Hepatocyte (in vitro differentiated cells): ENCODE measurements at regions not wholly inside any gene's neighbourhood (a gene's known extent, or its start where the extent isn't known, plus 50 kb on each side); places are given as distances from the start of the nearest gene placed in this dataset.
A peak's percentile ranks its signal among the peaks of the same experiment; 100 is the strongest.

Experiments
- DNase-seq: peaks from one replicate; pipeline ENCODE4 v3.0.0-alpha.2; 2016; ENCODE audit warnings: low spot score
- H2AFZ ChIP-seq: fragments of 200-600 bp; sonication (generic); 2 replicates; pipeline ENCODE4 v1.6.0; 2016; ENCODE audit warnings: antibody characterized with exemption, mild to moderate bottlenecking
- H3K27ac ChIP-seq: fragments of 200-600 bp; sonication (generic); 2 replicates; pipeline ENCODE4 v1.5.1; 2016; ENCODE audit warnings: mild to moderate bottlenecking
- H3K27me3 ChIP-seq: fragments of 200-600 bp; sonication (generic); 2 replicates; pipeline ENCODE4 v1.6.1; 2016
- H3K36me3 ChIP-seq: fragments of 200-600 bp; sonication (generic); replicated peaks from 2 replicates; pipeline ENCODE4 v1.5.1; 2016; ENCODE audit warnings: low read depth; ENCODE audit not compliant: insufficient read depth
- H3K4me1 ChIP-seq: fragments of 200-600 bp; sonication (generic); 2 replicates; pipeline ENCODE4 v1.5.1; 2016; ENCODE audit warnings: mild to moderate bottlenecking, moderate library complexity; ENCODE audit not compliant: insufficient read depth
- H3K4me2 ChIP-seq: fragments of 200-600 bp; sonication (generic); 2 replicates; pipeline ENCODE4 v1.6.0; 2016
- H3K4me3 ChIP-seq: fragments of 200-600 bp; sonication (generic); 2 replicates; pipeline ENCODE4 v1.5.1; 2016; ENCODE audit warnings: mild to moderate bottlenecking
- H3K79me2 ChIP-seq: fragments of 200-600 bp; sonication (generic); 2 replicates; pipeline ENCODE4 v1.6.0; 2017; ENCODE audit warnings: mild to moderate bottlenecking
- H3K9me2 ChIP-seq: fragments of 200-600 bp; sonication (generic); replicated peaks from 2 replicates; pipeline ENCODE4 v1.6.0; 2017; ENCODE audit warnings: mild to moderate bottlenecking; ENCODE audit not compliant: insufficient read depth
- H3K9me3 ChIP-seq: fragments of 200-600 bp; sonication (generic); 2 replicates; pipeline ENCODE4 v1.5.1; 2016; ENCODE audit warnings: low read depth, mild to moderate bottlenecking
- H4K20me1 ChIP-seq: fragments of 200-600 bp; sonication (generic); 2 replicates; pipeline ENCODE4 v1.6.0; 2016; ENCODE audit warnings: mild to moderate bottlenecking; ENCODE audit not compliant: insufficient read depth, poor library complexity, severe bottlenecking
- CTCF ChIP-seq: fragments of 200-600 bp; sonication (generic); IDR thresholded peaks from 2 replicates; pipeline ENCODE4 v1.5.1; 2016; ENCODE audit warnings: antibody characterized with exemption, mild to moderate bottlenecking; ENCODE audit not compliant: poor library complexity
- EZH2 ChIP-seq: fragments of 200-600 bp; sonication (generic); IDR thresholded peaks from 2 replicates; pipeline ENCODE4 v1.6.1; 2016; ENCODE audit warnings: antibody characterized with exemption, mild to moderate bottlenecking, borderline replicate concordance
- EZH2phosphoT487 ChIP-seq: fragments of 200-600 bp; sonication (generic); IDR thresholded peaks from one replicate; pipeline ENCODE4 v1.6.1; 2018; ENCODE audit warnings: antibody characterized with exemption, mild to moderate bottlenecking, low read depth, moderate library complexity; ENCODE audit not compliant: unreplicated experiment, severe bottlenecking
- WGBS: methylation state at CpG from one replicate; pipeline ENCODE4 v1.1.6; 2016; ENCODE audit warnings: low lambda C conversion rate; ENCODE audit errors: missing lambda C conversion rate; 5-methylcytosine and 5-hydroxymethylcytosine counted together

- Histone ChIP-seq H3K4me3 (no peak overlapping the region), H3K9me2 (no peaks in the 10 kb centered on the region), H3K27me3 (no peaks in the 10 kb centered on the region), H3K27ac (no peak overlapping the region), H3K79me2 (no peaks in the 10 kb centered on the region), H3K36me3 (no peaks in the 10 kb centered on the region), H4K20me1 (no peaks in the 10 kb centered on the region), H3K9me3 (no peaks in the 10 kb centered on the region), H3K4me1 (peaks cover 6% of the 10 kb centered on the region), H3K4me2 (no peak overlapping the region), H2AFZ (no peak overlapping the region)
- TF ChIP-seq CTCF (no peak), EZH2 (no peak), EZH2phosphoT487 (no peak)
- 91% methylated on average over 2 of the region's 2 CpGs for WGBS
- no peak for DNase-seq
These were observed 143.9 kb downstream of the PDGFRA start for GRCh38 chr4:54372951-54373350.

- H3K4me3 ChIP-seq = no peak overlapping the region
- no peaks in the 10 kb centered on the region for H3K27me3 ChIP-seq
- H3K4me1 ChIP-seq = peaks cover under 1% of the 10 kb centered on the region
- no peaks in the 10 kb centered on the region for H3K36me3 ChIP-seq
- no peak overlapping the region for H3K27ac ChIP-seq
- H3K9me3 ChIP-seq = no peaks in the 10 kb centered on the region
- no peaks in the 10 kb centered on the region for H3K9me2 ChIP-seq
- DNase-seq = no peak
- no peak for TF ChIP-seq CTCF
- TF ChIP-seq EZH2phosphoT487 = no peak
- TF ChIP-seq EZH2 = no peak
- no peak overlapping the region for H2AFZ ChIP-seq
- no peak overlapping the region for H3K4me2 ChIP-seq
- H4K20me1 ChIP-seq = no peaks in the 10 kb centered on the region
- no peaks in the 10 kb centered on the region for H3K79me2 ChIP-seq
- WGBS = 68% methylated on average over 4 of the region's 4 CpGs
These were observed 144.7 kb downstream of the PDGFRA start for GRCh38 chr4:54373718-54374210.

DNA sequence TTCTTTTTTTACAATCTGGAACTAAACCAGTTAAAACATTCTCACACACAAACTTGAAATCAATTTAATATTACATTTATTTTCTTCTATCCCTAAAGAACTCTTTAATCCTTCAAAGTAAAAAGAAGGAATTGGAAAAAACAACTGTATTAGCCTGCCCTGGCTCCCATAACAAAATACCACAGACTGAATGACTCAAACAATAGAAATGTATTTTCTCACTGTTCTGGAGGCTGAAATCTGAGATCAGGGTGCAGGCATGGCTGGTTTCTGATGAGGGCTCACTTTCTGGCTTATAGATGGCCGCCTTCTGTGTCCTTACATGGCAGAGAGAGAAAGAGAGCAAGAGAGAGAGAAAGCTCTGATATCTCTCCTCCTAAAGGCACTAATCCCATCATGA lies 149.4 kb downstream of the PDGFRA start:
- Histone ChIP-seq H3K4me3 (no peak overlapping the region), H3K9me2 (no peaks in the 10 kb centered on the region), H3K4me2 (no peak overlapping the region), H2AFZ (no peak overlapping the region), H3K27ac (no peak overlapping the region), H3K27me3 (no peaks in the 10 kb centered on the region), H3K4me1 (no peaks in the 10 kb centered on the region), H3K36me3 (no peaks in the 10 kb centered on the region), H3K79me2 (no peaks in the 10 kb centered on the region), H3K9me3 (no peaks in the 10 kb centered on the region), H4K20me1 (no peaks in the 10 kb centered on the region)
- 96% methylated on average over 1 of the region's 1 CpG for WGBS
- no peak for DNase-seq
- TF ChIP-seq EZH2 (no peak), EZH2phosphoT487 (no peak), CTCF (no peak)

GRCh38 chr4:54384152-54384551 lies 155.1 kb downstream of the PDGFRA start:
- no peaks in the 10 kb centered on the region for H3K79me2 ChIP-seq
- no peaks in the 10 kb centered on the region for H3K9me2 ChIP-seq
- 71% methylated on average over 5 of the region's 5 CpGs for WGBS
- no peak overlapping the region for H3K4me3 ChIP-seq
- peaks cover 7% of the 10 kb centered on the region for H3K4me1 ChIP-seq
- no peaks in the 10 kb centered on the region for H3K27me3 ChIP-seq
- no peak for TF ChIP-seq EZH2
- TF ChIP-seq EZH2phosphoT487 = no peak
- TF ChIP-seq CTCF = no peak
- no peak overlapping the region for H2AFZ ChIP-seq
- H4K20me1 ChIP-seq = no peaks in the 10 kb centered on the region
- no peaks in the 10 kb centered on the region for H3K36me3 ChIP-seq
- H3K4me2 ChIP-seq = peak overlapping the region; percentile 13
- H3K9me3 ChIP-seq = no peaks in the 10 kb centered on the region
- no peak for DNase-seq
- H3K27ac ChIP-seq = no peak overlapping the region
